NCI-H82 (cell line): ENCODE measurements at regions not wholly inside any gene's neighbourhood (a gene's known extent, or its start where the extent isn't known, plus 50 kb on each side); places are given as distances from the start of the nearest gene placed in this dataset.
A peak's percentile ranks its signal among the peaks of the same experiment; 100 is the strongest.

Experiments used
- DNase-seq: peaks from one replicate; lab custom pipeline; 2025; lab: John Stamatoyannopoulos, UW

GRCh38 chr11:93248602-93249001, 50.8 kb upstream of the SLC36A4 start:
- no peak for DNase-seq

DNA sequence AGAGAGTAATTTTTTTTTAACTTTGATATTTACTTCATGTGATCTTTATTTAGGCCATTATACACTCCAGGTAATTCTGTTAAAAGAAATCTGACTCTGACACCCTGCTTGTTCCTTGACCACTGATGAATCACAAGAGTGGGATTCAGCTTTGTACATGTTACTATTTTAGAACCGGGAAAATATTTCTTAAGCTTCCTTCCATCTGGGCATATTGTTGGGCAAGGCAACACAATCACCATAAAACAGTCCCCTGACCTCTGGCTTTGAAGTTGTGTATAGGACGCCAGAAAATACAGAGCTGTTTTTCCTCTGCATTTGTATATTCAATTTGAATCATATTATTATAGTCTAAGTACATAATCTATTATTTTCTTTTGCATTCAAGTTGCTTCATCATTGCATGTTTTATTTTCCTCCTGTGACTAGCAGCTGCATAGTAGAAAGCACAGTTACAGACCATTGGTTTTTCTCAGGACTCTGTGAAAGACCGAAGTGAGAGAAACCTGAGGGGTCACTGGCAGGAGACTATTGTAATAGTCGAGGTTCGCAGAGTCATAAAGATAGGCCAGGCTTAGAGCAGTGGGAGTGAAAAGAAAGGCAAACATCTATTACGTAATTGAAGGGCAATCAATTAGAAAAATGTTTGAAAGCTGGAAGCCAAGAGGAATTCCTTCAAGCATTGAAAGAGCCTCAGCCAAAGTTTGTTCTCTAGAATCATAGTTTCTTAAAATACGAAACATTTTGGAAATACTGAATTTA, 51.8 kb upstream of the SLC36A4 start:
- no peak for DNase-seq

GRCh38 chr11:93250326-93250725, 52.5 kb upstream of the SLC36A4 start:
- DNase-seq: no peak

GRCh38 chr11:93251922-93252321, 54.1 kb upstream of the SLC36A4 start:
- DNase-seq: no peak

GRCh38 chr11:93253111-93253510, 55.3 kb upstream of the SLC36A4 start:
- no peak for DNase-seq

- DNase-seq: no peak
Observed at GRCh38 chr11:93256623-93257022, 58.8 kb upstream of the SLC36A4 start.

- peak; percentile 3 for DNase-seq
Observed at GRCh38 chr11:93267383-93267782, 63.2 kb upstream of the DEUP1 start.

DNA sequence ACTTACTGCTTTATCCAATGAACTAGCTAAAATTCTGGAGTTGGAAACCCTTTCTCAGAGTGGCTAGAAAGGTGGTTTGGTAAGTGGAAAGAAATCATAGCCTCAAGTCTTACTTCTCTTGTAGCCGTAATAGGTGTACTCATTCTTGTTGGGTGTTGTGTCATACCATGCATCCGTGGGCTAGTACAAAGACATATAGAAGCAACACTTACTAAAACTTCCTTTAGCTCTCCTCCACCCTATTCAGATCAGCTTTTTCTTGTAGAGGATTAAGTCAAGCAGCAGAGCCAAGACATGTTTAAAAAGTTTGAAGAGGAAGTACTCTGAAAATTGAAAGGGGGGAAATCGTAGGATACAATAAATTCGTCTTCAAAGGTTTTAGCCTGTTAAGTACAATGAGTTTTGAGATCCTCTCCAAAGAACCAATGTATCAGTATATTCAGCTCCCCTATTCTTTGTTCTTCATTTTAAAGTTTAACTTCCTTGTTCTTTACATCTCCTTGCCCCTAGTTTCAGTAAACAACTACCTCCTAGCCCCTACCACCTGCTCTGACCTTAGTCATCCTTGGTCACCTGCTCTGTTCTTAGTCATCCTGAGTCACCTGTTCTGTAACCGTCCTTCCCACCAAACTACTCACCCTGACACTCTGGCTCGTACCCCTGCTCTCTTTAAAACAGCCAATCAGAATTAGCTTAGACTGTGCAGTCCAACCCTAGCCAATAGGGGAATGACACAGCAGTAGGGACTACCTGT, 62.1 kb upstream of the DEUP1 start:
- DNase-seq: no peak

- DNase-seq: no peak
Observed at GRCh38 chr11:93271596-93271995, 58.9 kb upstream of the DEUP1 start.

DNA sequence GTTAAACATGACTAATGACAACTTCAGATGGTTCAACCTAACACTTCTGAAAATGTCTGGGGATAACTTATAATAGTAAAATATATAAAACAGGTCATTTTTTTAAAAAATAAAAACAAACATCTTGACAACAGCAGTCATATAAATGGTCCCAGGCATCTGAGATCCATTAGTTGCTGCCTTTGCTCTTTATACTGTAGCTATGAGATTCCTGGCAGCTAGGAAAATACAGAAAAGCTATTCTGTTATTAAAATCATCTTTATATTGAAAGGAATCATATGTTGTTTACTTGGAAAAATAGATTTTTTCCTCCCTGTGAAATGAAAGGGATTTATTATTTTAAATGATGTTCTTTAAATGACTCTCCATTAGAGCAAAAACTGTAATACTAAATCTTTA, 55.7 kb upstream of the DEUP1 start:
- no peak for DNase-seq

DNA sequence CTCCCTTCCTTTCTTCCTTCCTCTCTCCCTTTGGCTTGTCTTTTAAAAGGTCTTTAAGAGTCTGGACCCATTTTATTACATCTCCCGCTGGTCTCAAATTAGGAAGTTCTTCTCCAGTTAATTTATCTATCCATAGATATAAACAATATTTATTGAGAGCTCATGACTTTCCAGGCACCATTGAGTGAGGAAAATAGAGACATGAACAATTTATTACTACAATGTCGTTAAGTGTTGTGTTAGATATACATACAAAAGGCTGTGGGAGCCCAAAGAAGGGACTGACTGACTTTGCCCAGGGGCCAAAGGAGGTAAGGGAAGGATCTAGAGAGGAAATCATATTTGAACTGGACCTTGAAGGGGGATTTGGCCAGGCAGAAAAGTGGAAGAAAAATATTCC, 51.6 kb upstream of the DEUP1 start:
- no peak for DNase-seq

DNA sequence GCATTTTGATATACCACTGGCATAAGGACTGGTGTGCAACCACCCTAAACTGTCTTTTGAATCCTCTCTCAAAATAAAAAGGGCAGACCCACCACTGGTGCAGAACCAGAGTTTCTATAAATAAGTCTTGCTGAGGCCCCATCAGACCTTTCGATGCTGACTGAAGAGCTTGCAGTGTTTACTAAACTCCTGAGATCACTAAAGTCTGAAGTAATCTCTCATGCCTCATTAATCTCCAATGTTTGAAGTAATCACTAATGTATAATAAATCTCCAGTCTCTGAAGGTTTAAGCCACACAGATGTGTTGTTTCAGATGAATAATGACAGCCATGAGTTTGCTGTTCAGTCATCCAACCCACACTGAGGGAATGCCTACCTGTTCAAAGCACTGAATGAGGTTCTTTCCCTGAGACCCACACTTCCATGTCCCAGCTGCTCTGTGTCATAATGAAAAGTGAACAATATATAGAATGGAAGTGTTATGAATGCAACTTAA, 50.6 kb upstream of the DEUP1 start:
- peak; percentile 70 for DNase-seq
